Lung (tissue), 11 donors: ENCODE measurements at regions not wholly inside any gene's neighbourhood (a gene's known extent, or its start where the extent isn't known, plus 50 kb on each side); places are given as distances from the start of the nearest gene placed in this dataset.
A peak's percentile ranks its signal among the peaks of the same experiment; 100 is the strongest.

ENCODE experiments used
- ATAC-seq: fragments of 200-7000 bp; cut with Tn5 transposase; one replicate; pipeline ENCODE4 v1.9.1; 2020; ENCODE audit warnings: moderate number of reproducible peaks; ENCODE audit not compliant: insufficient read depth, low FRiP score
- DNase-seq, 3 donors: peaks; one replicate each; pipeline ENCODE4 v3.0.0-alpha.2; 2013 to 2017
- H3K27ac ChIP-seq, 2 donors: one replicate each; pipeline ENCODE4 v1.5.1; 2013; ENCODE audit warnings: mild to moderate bottlenecking in 2 of 2, moderate library complexity in 2 of 2, control low read depth in 1 of 2, inconsistent platforms in 1 of 2, low read depth in 1 of 2, low read length in 1 of 2
- H3K27me3 ChIP-seq, 3 donors: one replicate each; pipeline ENCODE4 v1.5.1; 2013; ENCODE audit warnings: low read length in 2 of 3; ENCODE audit not compliant: control insufficient read depth in 3 of 3, insufficient read depth in 3 of 3
- H3K36me3 ChIP-seq, 4 donors: one replicate each; pipeline ENCODE4 v1.5.1; 2013; ENCODE audit warnings: low read length in 4 of 4, mild to moderate bottlenecking in 1 of 4, moderate library complexity in 1 of 4; ENCODE audit not compliant: control insufficient read depth in 4 of 4, insufficient read depth in 4 of 4
- H3K4me1 ChIP-seq, 5 donors: one replicate each; pipeline ENCODE4 v1.5.1; 2013; ENCODE audit warnings: low read length in 5 of 5, mild to moderate bottlenecking in 2 of 5, moderate library complexity in 1 of 5; ENCODE audit not compliant: control insufficient read depth in 5 of 5, insufficient read depth in 5 of 5
- H3K4me3 ChIP-seq: one replicate; pipeline ENCODE4 v1.5.1; 2013; ENCODE audit warnings: mild to moderate bottlenecking, control low read depth, moderate library complexity
- H3K9ac ChIP-seq, 2 donors: one replicate each; pipeline ENCODE4 v1.5.1; 2013; ENCODE audit warnings: low read length in 2 of 2, control low read depth in 1 of 2; ENCODE audit not compliant: insufficient read depth in 1 of 2
- H3K9me3 ChIP-seq, 4 donors: one replicate each; pipeline ENCODE4 v1.5.1; 2013; ENCODE audit warnings: low read length in 3 of 4, mild to moderate bottlenecking in 1 of 4, moderate library complexity in 1 of 4; ENCODE audit not compliant: control insufficient read depth in 4 of 4, insufficient read depth in 3 of 4
- WGBS, 2 donors: extraction: QIAGEN DNeasy Blood & Tissue Kit; methylation state at CpG; one replicate each; pipeline ENCODE4 v1.1.7; 2013; 5-methylcytosine and 5-hydroxymethylcytosine counted together
- TF ChIP-seq, protein P1 (sequence below): IDR thresholded peaks from 2 replicates; pipeline ENCODE4 v1.5.1; 2012; ENCODE audit warnings: mild to moderate bottlenecking; ENCODE audit errors: control extremely low read depth, extremely low read depth
- donor health status: control.
- donor health status: control.
- donor health status: Bipolar disorder and iron deficiency.
- donor health status: healthy.
- donor health status: DM: yes; HTN: yes; CAD: no.

DNA sequence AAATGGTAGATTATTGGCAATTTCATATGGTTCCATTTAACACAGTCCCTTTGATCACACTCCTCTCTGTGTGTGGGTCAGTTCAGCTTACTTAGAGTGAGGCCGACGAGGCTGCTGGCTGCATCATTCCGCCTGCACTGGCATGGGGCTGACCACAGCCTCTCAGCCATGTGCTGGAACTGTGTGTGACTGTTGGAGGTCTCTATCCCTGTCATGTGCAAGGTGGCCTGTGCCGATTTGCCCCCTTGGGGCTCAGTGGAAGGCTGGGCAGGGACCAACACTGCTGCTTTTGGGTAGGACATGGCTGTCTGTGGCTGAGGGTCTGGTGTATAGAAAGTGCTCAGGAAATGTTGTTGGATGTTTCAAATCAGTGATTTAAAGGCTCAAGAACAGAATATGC lies 454.0 kb upstream of the HS6ST1 start:
- H3K27me3 ChIP-seq, result no peaks in the 10 kb centered on the region
- ATAC-seq (no peak), DNase-seq (no peak)
- no peak overlapping the region for H3K9ac ChIP-seq
- no peak overlapping the region for H3K27ac ChIP-seq
- H3K4me3 ChIP-seq, result no peak overlapping the region
- WGBS, 2 donors, result 87 to 95% methylated on average over 4 of the region's 4 CpGs
- H3K9me3 ChIP-seq, result no peaks in the 10 kb centered on the region
- no peaks in the 10 kb centered on the region for H3K36me3 ChIP-seq
- peaks cover 0 to 21% (median 11%) of the 10 kb centered on the region in 5 donors for H3K4me1 ChIP-seq
- TF ChIP-seq, protein P1, sequence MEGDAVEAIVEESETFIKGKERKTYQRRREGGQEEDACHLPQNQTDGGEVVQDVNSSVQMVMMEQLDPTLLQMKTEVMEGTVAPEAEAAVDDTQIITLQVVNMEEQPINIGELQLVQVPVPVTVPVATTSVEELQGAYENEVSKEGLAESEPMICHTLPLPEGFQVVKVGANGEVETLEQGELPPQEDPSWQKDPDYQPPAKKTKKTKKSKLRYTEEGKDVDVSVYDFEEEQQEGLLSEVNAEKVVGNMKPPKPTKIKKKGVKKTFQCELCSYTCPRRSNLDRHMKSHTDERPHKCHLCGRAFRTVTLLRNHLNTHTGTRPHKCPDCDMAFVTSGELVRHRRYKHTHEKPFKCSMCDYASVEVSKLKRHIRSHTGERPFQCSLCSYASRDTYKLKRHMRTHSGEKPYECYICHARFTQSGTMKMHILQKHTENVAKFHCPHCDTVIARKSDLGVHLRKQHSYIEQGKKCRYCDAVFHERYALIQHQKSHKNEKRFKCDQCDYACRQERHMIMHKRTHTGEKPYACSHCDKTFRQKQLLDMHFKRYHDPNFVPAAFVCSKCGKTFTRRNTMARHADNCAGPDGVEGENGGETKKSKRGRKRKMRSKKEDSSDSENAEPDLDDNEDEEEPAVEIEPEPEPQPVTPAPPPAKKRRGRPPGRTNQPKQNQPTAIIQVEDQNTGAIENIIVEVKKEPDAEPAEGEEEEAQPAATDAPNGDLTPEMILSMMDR, result no peak

DNA sequence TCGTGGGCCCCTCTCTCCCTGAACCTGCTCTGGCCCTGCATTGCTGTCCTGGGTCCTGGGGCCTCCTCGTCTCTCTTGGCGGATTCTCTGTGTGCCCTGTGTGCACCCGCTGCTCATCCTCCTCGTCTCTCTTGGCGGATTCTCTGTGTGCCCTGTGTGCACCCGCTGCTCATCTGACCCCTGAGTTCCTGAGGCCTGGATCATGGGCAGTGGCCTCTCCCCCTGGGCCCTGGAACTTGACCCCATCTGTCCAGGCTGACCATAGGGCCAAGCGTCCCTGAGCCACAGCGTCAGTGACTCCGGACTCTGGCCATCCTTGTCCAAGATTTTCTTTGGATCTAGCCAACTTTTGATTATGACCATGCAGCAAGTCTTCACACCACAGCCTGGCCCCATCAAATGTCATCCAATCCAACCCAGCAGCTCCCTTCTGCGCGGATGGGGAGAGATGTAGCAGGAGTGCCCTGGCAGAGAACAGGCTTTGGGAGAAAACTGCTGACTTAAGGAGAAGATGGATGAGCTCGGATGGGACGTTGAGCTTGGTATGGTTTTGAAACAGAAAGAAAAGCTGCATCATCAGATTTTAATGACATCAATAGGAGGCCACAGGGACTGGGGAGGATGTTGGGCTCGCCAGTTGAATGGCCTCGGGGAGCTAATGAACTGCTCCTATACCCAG lies 455.1 kb upstream of the HS6ST1 start:
- Histone ChIP-seq H3K4me1 (peaks cover 0 to 21% (median 10%) of the 10 kb centered on the region in 5 donors), H3K4me3 (no peak overlapping the region), H3K9me3 (no peaks in the 10 kb centered on the region), H3K9ac (no peak overlapping the region), H3K27ac (no peak overlapping the region), H3K27me3 (no peaks in the 10 kb centered on the region), H3K36me3 (no peaks in the 10 kb centered on the region)
- WGBS, 2 donors, result 89 to 92% methylated on average over 16 of the region's 16 CpGs
- ATAC-seq (no peak), DNase-seq (no peak)
- TF ChIP-seq, protein P1, result no peak

DNA sequence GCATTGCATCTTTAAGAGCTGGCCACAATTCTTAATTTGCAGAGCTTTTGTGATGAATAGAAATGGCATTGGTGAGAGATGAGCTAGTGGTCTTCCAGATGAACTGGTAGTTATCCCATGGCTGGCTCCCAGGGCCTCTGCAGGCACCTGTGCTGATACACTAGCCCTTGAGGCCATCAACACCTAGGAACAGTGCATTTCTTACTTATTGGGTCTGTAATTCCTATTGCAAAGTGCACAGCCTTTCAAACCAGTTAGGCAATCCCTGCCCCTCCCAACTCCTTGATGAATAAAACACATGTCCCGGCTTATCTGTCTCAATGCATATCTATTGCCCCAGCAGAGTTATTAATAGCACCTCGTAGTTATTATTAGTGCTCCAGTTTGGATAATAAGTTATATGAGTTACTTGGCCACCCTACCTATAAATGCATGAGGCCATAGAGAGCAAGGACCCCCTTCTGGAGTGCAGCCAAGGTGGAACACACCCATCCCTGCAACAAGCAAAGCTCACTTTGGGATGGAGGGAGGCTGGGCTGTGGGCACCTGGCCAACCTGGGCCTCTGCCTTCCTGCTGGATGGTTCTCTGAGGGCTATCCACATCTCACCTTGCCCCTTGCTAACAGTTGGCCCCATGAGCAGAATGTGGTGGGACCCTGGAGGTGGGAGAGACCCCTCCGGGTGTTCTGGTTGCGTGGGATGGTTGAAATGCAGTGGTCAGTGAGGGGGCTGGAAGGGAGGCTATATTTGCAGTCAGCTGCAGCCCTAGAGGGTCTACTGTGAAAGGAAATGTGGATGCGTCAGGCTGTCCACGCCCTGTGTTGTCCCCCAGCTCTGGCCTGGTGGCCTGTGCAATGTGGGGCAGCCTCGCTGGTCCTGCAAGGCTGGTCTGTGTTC lies 455.9 kb upstream of the HS6ST1 start:
- H3K36me3 ChIP-seq, result no peaks in the 10 kb centered on the region
- H3K27ac ChIP-seq, result no peak overlapping the region
- H3K4me3 ChIP-seq, result no peak overlapping the region
- 73 to 89% methylated on average over 7 of the region's 7 CpGs for WGBS, 2 donors
- ATAC-seq (no peak), DNase-seq (peak in 1 of 3 donors; percentile 64)
- peaks cover 0 to 21% (median 10%) of the 10 kb centered on the region in 5 donors for H3K4me1 ChIP-seq
- H3K9ac ChIP-seq, result no peak overlapping the region
- TF ChIP-seq, protein P1, result no peak
- no peaks in the 10 kb centered on the region for H3K9me3 ChIP-seq
- no peaks in the 10 kb centered on the region for H3K27me3 ChIP-seq
